IMR-90 (cell line): ENCODE measurements at regions not wholly inside any gene's neighbourhood (a gene's known extent, or its start where the extent isn't known, plus 50 kb on each side); places are given as distances from the start of the nearest gene placed in this dataset.

Experiments
- ATAC-seq: fragments of 200-7000 bp; cut with Tn5 transposase; 2 replicates; pipeline ENCODE4 v1.9.1; 2020; ENCODE audit warnings: low read depth, mild to moderate bottlenecking, moderate library complexity
- BruUV-seq: library from RNA; stranded (reverse); fragments of 400-500 nt; replicated peaks from 2 replicates; lab custom pipeline; 2021; lab: Mats Ljungman, UMichigan
- CTCF ChIA-PET: fragments of 300-600 bp; formaldehyde crosslinking; extraction: SDS; loops from one replicate; lab custom pipeline; 2021; ENCODE audit warnings: antibody characterized with exemption; lab: Yijun Ruan, JAX
- POLR2A ChIA-PET: fragments of 300-600 bp; sonication (Branson Sonifier 250); formaldehyde crosslinking; loops from one replicate; lab custom pipeline; 2022; ENCODE audit warnings: antibody characterized with exemption; ENCODE audit not compliant: unreplicated experiment; lab: Charles Lee
- DNase-seq: peaks from one replicate; pipeline ENCODE4 v3.0.0; 2013
- H2AFZ ChIP-seq: replicated peaks from 2 replicates; pipeline ENCODE3; 2013; ENCODE audit warnings: low read length, mild to moderate bottlenecking; ENCODE audit not compliant: poor library complexity
- H2AK5ac ChIP-seq: 2 replicates; pipeline ENCODE4 v1.6.1; 2013; ENCODE audit warnings: low read depth, low read length, inconsistent platforms
- H2AK9ac ChIP-seq: replicated peaks from 2 replicates; pipeline ENCODE3; 2013; ENCODE audit warnings: mild to moderate bottlenecking, low read depth, low read length, moderate library complexity; ENCODE audit not compliant: poor library complexity
- H2BK120ac ChIP-seq: 2 replicates; pipeline ENCODE4 v1.6.1; 2013; ENCODE audit warnings: low read depth, low read length, inconsistent platforms
- H2BK15ac ChIP-seq: 3 replicates; pipeline ENCODE4 v1.6.1; 2013; ENCODE audit warnings: low read depth, low read length, inconsistent platforms
- H2BK20ac ChIP-seq: 2 replicates; pipeline ENCODE4 v1.6.1; 2013; ENCODE audit warnings: low read depth, mild to moderate bottlenecking, inconsistent platforms, low read length, moderate library complexity
- H2BK5ac ChIP-seq: 2 replicates; pipeline ENCODE4 v1.6.1; 2013; ENCODE audit warnings: mild to moderate bottlenecking, low read depth, low read length, inconsistent platforms; ENCODE audit not compliant: poor library complexity, severe bottlenecking
- H3K14ac ChIP-seq: replicated peaks from 2 replicates; pipeline ENCODE4 v1.6.1; 2013; ENCODE audit warnings: low read depth, low read length, inconsistent platforms
- H3K18ac ChIP-seq: 2 replicates; pipeline ENCODE4 v1.6.1; 2013; ENCODE audit warnings: low read depth, low read length, control low read depth
- H3K23ac ChIP-seq: 2 replicates; pipeline ENCODE4 v1.6.1; 2013; ENCODE audit warnings: low read depth, low read length, inconsistent platforms
- H3K27ac ChIP-seq: 2 replicates; pipeline ENCODE4 v1.5.1; 2013; ENCODE audit warnings: mild to moderate bottlenecking, control low read depth, low read length; ENCODE audit not compliant: insufficient read depth
- H3K27me3 ChIP-seq: 2 replicates; pipeline ENCODE4 v1.6.1; 2013; ENCODE audit warnings: low read length; ENCODE audit not compliant: control insufficient read depth, insufficient read depth
- H3K36me3 ChIP-seq: 2 replicates; pipeline ENCODE4 v1.6.1; 2013; ENCODE audit warnings: low read length, mixed read lengths; ENCODE audit not compliant: control insufficient read depth, insufficient read depth
- H3K4ac ChIP-seq: 2 replicates; pipeline ENCODE4 v1.6.1; 2013; ENCODE audit warnings: low read depth, low read length, inconsistent platforms
- H3K4me1 ChIP-seq: 2 replicates; pipeline ENCODE4 v1.6.1; 2013; ENCODE audit warnings: low read length, mixed read lengths; ENCODE audit not compliant: control insufficient read depth, insufficient read depth
- H3K4me2 ChIP-seq: 2 replicates; pipeline ENCODE4 v1.6.1; 2013; ENCODE audit warnings: low read depth, mild to moderate bottlenecking, control low read depth, low read length, moderate library complexity
- H3K4me3 ChIP-seq: 2 replicates; pipeline ENCODE4 v1.5.1; 2013; ENCODE audit warnings: low read depth, mild to moderate bottlenecking, control low read depth, low read length, moderate library complexity; ENCODE audit not compliant: insufficient read depth
- H3K56ac ChIP-seq: 2 replicates; pipeline ENCODE4 v1.6.1; 2013; ENCODE audit warnings: low read length, inconsistent platforms; ENCODE audit not compliant: insufficient read depth; ENCODE audit errors: extremely low read depth
- H3K79me1 ChIP-seq, 2 experiments: 2 replicates each; pipeline ENCODE4 v1.6.1; 2013; ENCODE audit warnings: low read length in 2 of 2, inconsistent platforms in 1 of 2, low read depth in 1 of 2
- H3K9ac ChIP-seq: 2 replicates; pipeline ENCODE4 v1.6.1; 2013; ENCODE audit warnings: low read depth, low read length, control low read depth
- H3K9me1 ChIP-seq: 2 replicates; pipeline ENCODE4 v1.6.1; 2013; ENCODE audit warnings: low read length, inconsistent platforms; ENCODE audit not compliant: insufficient read depth
- H3K9me3 ChIP-seq: 2 replicates; pipeline ENCODE4 v1.6.1; 2013; ENCODE audit warnings: low read length; ENCODE audit not compliant: control insufficient read depth, insufficient read depth
- H4K20me1 ChIP-seq: 2 replicates; pipeline ENCODE4 v1.6.1; 2013; ENCODE audit warnings: low read length, inconsistent platforms; ENCODE audit not compliant: insufficient read depth
- H4K5ac ChIP-seq: 2 replicates; pipeline ENCODE4 v1.6.1; 2013; ENCODE audit warnings: mild to moderate bottlenecking, low read depth, low read length, control low read depth
- H4K8ac ChIP-seq, 2 experiments: 2 replicates each; pipeline ENCODE4 v1.6.1; 2013; ENCODE audit warnings: low read depth in 2 of 2, low read length in 2 of 2, control low read depth in 1 of 2, inconsistent platforms in 1 of 2
- H4K91ac ChIP-seq: 2 replicates; pipeline ENCODE4 v1.6.1; 2013; ENCODE audit warnings: low read depth, low read length, inconsistent platforms; ENCODE audit not compliant: insufficient read depth
- BHLHE40 ChIP-seq: fragments of 150-350 bp; IDR thresholded peaks from 2 replicates; pipeline ENCODE4 v1.6.1; 2016; ENCODE audit warnings: mild to moderate bottlenecking, low read depth, low read length
- CEBPB ChIP-seq: IDR thresholded peaks from 2 replicates; pipeline ENCODE4 v1.6.1; 2012; ENCODE audit warnings: low read depth, low read length, improper control_type of control experiment
- CHD1 ChIP-seq: IDR thresholded peaks from 2 replicates; pipeline ENCODE4 v1.6.1; 2012; ENCODE audit warnings: low read depth, low read length, improper control_type of control experiment
- FOS ChIP-seq: fragments of 150-350 bp; IDR thresholded peaks from 2 replicates; pipeline ENCODE4 v1.6.1; 2016; ENCODE audit warnings: low read depth, low read length
- MAFK ChIP-seq: IDR thresholded peaks from 2 replicates; pipeline ENCODE4 v1.6.1; 2012; ENCODE audit warnings: low read depth, low read length, improper control_type of control experiment
- NFE2L2 ChIP-seq: fragments of 150-350 bp; IDR thresholded peaks from 2 replicates; pipeline ENCODE4 v1.6.1; 2016; ENCODE audit warnings: low read depth, mild to moderate bottlenecking, low read length
- POLR2A ChIP-seq: IDR thresholded peaks from 2 replicates; pipeline ENCODE4 v1.6.1; 2012; ENCODE audit warnings: mild to moderate bottlenecking, low read depth, low read length
- RAD21 ChIP-seq: IDR thresholded peaks from 2 replicates; pipeline ENCODE4 v1.6.1; 2012; ENCODE audit warnings: low read length, improper control_type of control experiment
- RCOR1 ChIP-seq: IDR thresholded peaks from 2 replicates; pipeline ENCODE4 v1.6.1; 2012; ENCODE audit warnings: mild to moderate bottlenecking, low read length, improper control_type of control experiment; ENCODE audit not compliant: insufficient replicate concordance
- RFX5 ChIP-seq: IDR thresholded peaks from 2 replicates; pipeline ENCODE4 v1.8.0; 2012; ENCODE audit warnings: low read depth, mild to moderate bottlenecking, low read length, moderate library complexity
- WGBS, 2 experiments: methylation state at CpG; one replicate each; pipeline versions ENCODE4 v1.1.5 to v1.1.7; 2013; ENCODE audit warnings: missing lambda C conversion rate in 2 of 2; ENCODE audit not compliant: insufficient read length in 1 of 2; ENCODE audit errors: extremely low coverage in 2 of 2; 5-methylcytosine and 5-hydroxymethylcytosine counted together
- dilution Hi-C: fragments of 300-500 bp; cut with HindIII; formaldehyde crosslinking; loops from one replicate; pipeline ENCODE4 v1.14.3; 2018; ENCODE audit warnings: low sequenced_read_pairs; ENCODE audit not compliant: unreplicated experiment
- in situ Hi-C: fragments of 300-500 bp; cut with MboI; formaldehyde crosslinking; loops from 3 replicates; pipeline ENCODE4 v1.14.3; 2019; ENCODE audit warnings: low sequenced_read_pairs, inconsistent platforms, mixed read lengths
- intact Hi-C: fragments of 100-400 bp; cut with micrococcal nuclease; formaldehyde crosslinking; loops from 2 replicates; pipeline ENCODE4 v1.10.0; 2022
- TF ChIP-seq, protein P1 (sequence below): fragments of 150-350 bp; IDR thresholded peaks from 2 replicates; pipeline ENCODE4 v1.6.1; 2016; ENCODE audit warnings: low read depth, mild to moderate bottlenecking, low read length, moderate library complexity, borderline replicate concordance
- TF ChIP-seq, protein P2 (sequence below): conservative IDR thresholded peaks from 2 replicates; pipeline ENCODE4 v1.5.1; 2012; ENCODE audit warnings: mild to moderate bottlenecking, low read depth, low read length, improper control_type of control experiment

DNA sequence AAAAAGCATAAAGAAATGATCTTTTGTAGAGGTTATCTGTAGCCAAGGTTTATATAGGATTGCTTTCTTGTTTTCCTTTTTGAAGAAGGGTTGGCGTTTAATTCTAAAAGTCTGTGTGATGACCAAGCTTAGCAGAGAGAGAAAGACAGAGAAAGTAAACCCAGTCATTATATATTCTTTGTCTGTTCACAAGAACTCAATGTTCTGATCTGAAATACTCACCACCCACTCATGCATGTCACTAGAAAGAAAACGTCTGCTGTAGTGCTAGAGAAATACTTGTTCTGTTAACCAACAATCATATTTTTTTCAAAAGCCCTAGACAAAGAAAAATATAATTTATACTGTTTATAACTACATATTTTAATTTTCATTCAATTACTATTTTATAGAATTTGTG is 173.7 kb upstream of the SLITRK5 start:
- H3K9ac ChIP-seq: no peak overlapping the region
- POLR2A ChIA-PET: no interaction called here
- intact Hi-C loops: no loop called here
- no peak overlapping the region for H4K91ac ChIP-seq
- DNase-seq: no peak
- H2BK20ac ChIP-seq: no peak overlapping the region
- ATAC-seq: no peak
- H3K36me3 ChIP-seq: no peaks in the 10 kb centered on the region
- no TSS peak for BruUV-seq
- H3K27me3 ChIP-seq: no peaks in the 10 kb centered on the region
- no peak overlapping the region for H3K23ac ChIP-seq
- H3K56ac ChIP-seq: no peak overlapping the region
- no peak overlapping the region for H2AK5ac ChIP-seq
- H2AK9ac ChIP-seq: no peak overlapping the region
- H3K79me1 ChIP-seq: no peaks in the 10 kb centered on the region
- WGBS, 2 experiments: no CpG with 5 or more reads among the region's 2 CpGs
- H3K27ac ChIP-seq: no peak overlapping the region
- H2BK5ac ChIP-seq: no peak overlapping the region
- no peak overlapping the region for H4K8ac ChIP-seq
- no peak overlapping the region for H2BK15ac ChIP-seq
- H4K20me1 ChIP-seq: no peaks in the 10 kb centered on the region
- TF ChIP-seq FOS: no peak
- TF ChIP-seq MAFK: no peak
- no peak for TF ChIP-seq RFX5
- no peak for TF ChIP-seq CEBPB
- TF ChIP-seq NFE2L2: no peak
- TF ChIP-seq POLR2A: no peak
- TF ChIP-seq BHLHE40: no peak
- TF ChIP-seq, protein P1, sequence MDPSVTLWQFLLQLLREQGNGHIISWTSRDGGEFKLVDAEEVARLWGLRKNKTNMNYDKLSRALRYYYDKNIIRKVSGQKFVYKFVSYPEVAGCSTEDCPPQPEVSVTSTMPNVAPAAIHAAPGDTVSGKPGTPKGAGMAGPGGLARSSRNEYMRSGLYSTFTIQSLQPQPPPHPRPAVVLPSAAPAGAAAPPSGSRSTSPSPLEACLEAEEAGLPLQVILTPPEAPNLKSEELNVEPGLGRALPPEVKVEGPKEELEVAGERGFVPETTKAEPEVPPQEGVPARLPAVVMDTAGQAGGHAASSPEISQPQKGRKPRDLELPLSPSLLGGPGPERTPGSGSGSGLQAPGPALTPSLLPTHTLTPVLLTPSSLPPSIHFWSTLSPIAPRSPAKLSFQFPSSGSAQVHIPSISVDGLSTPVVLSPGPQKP: no peak
- TF ChIP-seq, protein P2, sequence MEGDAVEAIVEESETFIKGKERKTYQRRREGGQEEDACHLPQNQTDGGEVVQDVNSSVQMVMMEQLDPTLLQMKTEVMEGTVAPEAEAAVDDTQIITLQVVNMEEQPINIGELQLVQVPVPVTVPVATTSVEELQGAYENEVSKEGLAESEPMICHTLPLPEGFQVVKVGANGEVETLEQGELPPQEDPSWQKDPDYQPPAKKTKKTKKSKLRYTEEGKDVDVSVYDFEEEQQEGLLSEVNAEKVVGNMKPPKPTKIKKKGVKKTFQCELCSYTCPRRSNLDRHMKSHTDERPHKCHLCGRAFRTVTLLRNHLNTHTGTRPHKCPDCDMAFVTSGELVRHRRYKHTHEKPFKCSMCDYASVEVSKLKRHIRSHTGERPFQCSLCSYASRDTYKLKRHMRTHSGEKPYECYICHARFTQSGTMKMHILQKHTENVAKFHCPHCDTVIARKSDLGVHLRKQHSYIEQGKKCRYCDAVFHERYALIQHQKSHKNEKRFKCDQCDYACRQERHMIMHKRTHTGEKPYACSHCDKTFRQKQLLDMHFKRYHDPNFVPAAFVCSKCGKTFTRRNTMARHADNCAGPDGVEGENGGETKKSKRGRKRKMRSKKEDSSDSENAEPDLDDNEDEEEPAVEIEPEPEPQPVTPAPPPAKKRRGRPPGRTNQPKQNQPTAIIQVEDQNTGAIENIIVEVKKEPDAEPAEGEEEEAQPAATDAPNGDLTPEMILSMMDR: no peak
- no peak for TF ChIP-seq CHD1
- no peak for TF ChIP-seq RAD21
- no peak for TF ChIP-seq RCOR1
- no peaks in the 10 kb centered on the region for H3K9me1 ChIP-seq
- H3K14ac ChIP-seq: no peak overlapping the region
- in situ Hi-C loops: no loop called here
- no peaks in the 10 kb centered on the region for H3K4me1 ChIP-seq
- no peak overlapping the region for H2BK120ac ChIP-seq
- CTCF ChIA-PET: no interaction called here
- H3K4me2 ChIP-seq: no peak overlapping the region
- H3K4me3 ChIP-seq: no peak overlapping the region
- peaks cover 4% of the 10 kb centered on the region for H3K9me3 ChIP-seq
- no peak overlapping the region for H2AFZ ChIP-seq
- H3K18ac ChIP-seq: no peak overlapping the region
- dilution Hi-C loops: no loop called here
- no peak overlapping the region for H4K5ac ChIP-seq
- H3K4ac ChIP-seq: no peak overlapping the region
